Fibroblast of pulmonary artery (primary cell): ENCODE measurements at regions not wholly inside any gene's neighbourhood (a gene's known extent, or its start where the extent isn't known, plus 50 kb on each side); places are given as distances from the start of the nearest gene placed in this dataset.

Source experiments
- DNase-seq: peaks from one replicate; pipeline ENCODE4 v3.0.0-alpha.2; 2010; ENCODE audit warnings: low read depth
- H3K4me3 ChIP-seq: replicated peaks from 2 replicates; pipeline ENCODE4 v1.5.1; 2011; ENCODE audit warnings: low read depth, mild to moderate bottlenecking, control low read depth, low read length, moderate library complexity
- TF ChIP-seq, protein P1 (sequence below): IDR thresholded peaks from 2 replicates; pipeline ENCODE4 v1.5.1; 2011; ENCODE audit warnings: mild to moderate bottlenecking, control low read depth, low read length, inconsistent platforms; ENCODE audit errors: missing control alignments

DNA sequence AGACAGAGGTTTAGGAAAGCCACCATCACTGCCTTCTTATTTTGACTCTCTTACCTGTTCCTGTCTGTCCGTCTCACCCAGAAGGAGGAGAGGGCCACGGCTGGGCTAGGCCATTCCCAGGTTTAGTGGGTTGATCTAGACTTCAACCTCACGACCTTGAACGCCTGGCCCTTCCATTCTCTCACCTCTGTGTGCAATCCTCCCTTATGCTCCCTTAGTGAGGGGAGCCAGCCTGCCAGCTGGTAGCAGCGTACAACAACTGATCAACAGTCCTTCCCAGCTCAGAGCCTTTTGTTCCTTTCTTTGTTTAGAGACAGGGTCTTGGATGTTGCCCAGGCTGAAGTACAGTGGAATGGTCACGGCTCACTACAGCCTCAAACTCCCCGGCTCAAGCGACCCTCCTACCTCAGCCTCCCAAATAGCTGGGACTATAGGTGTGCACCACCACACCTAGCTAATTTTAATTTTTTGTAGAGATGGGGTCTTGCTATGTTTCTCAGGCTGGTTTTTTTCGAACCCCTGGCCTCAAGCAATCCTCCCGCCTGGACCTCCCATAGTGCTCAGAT, 123.9 kb downstream of the ZNF664 start:
- TF ChIP-seq, protein P1, sequence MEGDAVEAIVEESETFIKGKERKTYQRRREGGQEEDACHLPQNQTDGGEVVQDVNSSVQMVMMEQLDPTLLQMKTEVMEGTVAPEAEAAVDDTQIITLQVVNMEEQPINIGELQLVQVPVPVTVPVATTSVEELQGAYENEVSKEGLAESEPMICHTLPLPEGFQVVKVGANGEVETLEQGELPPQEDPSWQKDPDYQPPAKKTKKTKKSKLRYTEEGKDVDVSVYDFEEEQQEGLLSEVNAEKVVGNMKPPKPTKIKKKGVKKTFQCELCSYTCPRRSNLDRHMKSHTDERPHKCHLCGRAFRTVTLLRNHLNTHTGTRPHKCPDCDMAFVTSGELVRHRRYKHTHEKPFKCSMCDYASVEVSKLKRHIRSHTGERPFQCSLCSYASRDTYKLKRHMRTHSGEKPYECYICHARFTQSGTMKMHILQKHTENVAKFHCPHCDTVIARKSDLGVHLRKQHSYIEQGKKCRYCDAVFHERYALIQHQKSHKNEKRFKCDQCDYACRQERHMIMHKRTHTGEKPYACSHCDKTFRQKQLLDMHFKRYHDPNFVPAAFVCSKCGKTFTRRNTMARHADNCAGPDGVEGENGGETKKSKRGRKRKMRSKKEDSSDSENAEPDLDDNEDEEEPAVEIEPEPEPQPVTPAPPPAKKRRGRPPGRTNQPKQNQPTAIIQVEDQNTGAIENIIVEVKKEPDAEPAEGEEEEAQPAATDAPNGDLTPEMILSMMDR: no peak
- no peak for DNase-seq
- no peak overlapping the region for H3K4me3 ChIP-seq

GRCh38 chr12:124097701-124098100, 124.7 kb downstream of the ZNF664 start:
- no peak overlapping the region for H3K4me3 ChIP-seq
- TF ChIP-seq, protein P1: no peak
- no peak for DNase-seq

- no peak overlapping the region for H3K4me3 ChIP-seq
- TF ChIP-seq, protein P1: no peak
- no peak for DNase-seq
These were observed 125.2 kb downstream of the ZNF664 start for GRCh38 chr12:124098101-124098757.

DNA sequence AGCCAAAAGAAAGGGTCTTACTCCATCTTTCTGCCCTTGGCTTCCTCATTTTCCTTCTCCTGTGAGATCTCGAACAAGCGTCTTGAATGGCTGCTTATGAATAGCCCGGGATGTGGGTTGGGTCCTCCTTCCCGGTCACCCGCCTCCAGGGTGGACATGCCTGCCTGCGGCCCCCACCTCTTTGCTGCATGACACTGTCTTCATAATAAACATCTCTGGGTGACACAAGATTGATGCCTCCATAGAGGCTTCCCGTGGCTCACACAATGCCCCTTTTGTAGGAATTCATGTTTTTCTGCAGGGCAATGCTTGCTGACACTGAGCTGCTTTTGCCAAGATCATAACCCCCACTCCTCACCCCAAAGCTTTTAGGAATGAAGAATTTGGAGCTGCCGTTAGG, 125.9 kb downstream of the ZNF664 start:
- no peak for DNase-seq
- TF ChIP-seq, protein P1: no peak

DNA sequence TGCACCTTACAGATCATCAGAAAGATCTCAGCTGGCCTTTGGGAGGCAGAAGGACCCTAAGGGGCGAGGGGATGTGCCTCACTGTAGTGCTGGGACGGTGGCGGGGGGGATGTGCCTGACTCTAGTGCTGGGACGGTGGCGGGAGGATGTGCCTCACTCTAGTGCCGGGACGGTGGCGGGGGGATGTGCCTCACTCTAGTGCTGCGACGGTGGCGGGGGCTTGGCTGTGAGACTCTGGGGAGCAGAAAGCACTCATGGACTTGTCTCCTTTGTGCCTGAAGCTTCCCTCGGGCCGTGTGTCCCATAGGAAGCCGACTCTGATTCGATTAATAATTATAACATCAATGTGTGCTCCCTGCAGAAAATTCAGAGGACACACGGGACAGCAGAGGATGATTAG, 126.6 kb downstream of the ZNF664 start:
- H3K4me3 ChIP-seq: no peak overlapping the region
- DNase-seq: no peak
- TF ChIP-seq, protein P1: no peak

More for the DNA sequence above, 125.9 kb downstream of the ZNF664 start:
- no peak overlapping the region for H3K4me3 ChIP-seq

DNA sequence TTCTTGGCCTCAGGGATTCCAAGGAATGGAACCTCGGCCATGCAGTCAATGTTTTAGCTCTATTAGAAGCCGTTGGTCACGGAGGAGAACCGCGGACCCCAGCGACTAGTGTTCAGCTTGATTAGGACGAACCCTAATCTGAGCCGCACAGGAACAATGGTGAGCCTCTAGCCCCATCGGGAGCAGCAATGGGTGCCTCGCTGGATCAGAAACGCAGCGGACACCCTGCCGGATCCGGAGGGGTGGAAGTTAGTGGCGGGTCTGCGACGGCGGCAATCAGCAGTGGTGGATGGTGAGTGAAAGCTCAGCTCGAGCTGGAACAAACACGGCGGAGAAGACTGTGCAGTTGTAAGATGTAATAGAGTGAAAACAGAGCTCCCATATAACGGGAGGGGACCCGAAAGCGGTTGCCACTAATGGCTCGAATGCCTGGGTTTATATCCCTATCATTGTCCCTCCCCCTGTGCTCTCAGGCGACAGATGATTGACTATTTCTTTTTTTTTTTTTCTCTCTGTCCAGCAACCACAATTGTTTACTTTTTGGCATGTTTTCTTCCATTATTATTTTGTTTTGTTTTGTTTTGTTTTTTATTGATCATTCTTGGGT, 127.7 kb downstream of the ZNF664 start:
- H3K4me3 ChIP-seq: no peak overlapping the region
- TF ChIP-seq, protein P1: no peak
- DNase-seq: no peak

DNA sequence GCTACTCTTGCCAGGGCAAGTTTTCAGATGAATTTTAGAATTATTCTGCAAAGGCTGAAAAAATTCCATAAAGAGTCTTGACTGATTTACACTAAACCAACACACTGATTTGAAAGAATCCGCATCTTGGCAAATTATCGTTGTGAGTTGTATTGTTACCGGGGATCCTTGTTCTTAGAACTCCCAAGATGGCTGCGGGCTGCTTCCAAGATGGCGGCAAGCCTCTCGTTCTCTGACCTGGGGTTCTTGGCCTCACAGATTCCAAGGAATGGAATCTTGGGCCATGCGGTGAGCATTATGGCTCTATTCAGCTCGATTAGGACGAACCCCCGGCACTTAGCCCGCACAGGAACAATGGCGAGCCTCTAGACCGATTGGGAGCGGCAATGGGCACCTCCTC, 132.5 kb downstream of the ZNF664 start:
- TF ChIP-seq, protein P1: no peak
- H3K4me3 ChIP-seq: no peak overlapping the region
- DNase-seq: no peak
